Gastroesophageal sphincter (tissue), 4 donors: ENCODE measurements at regions not wholly inside any gene's neighbourhood (a gene's known extent, or its start where the extent isn't known, plus 50 kb on each side); places are given as distances from the start of the nearest gene placed in this dataset.

Experiments
- ATAC-seq: fragments of 150-250 bp; one replicate; pipeline ENCODE4 v1.9.1; 2016; ENCODE audit warnings: mild to moderate bottlenecking, moderate library complexity
- H3K27ac ChIP-seq, 4 donors: fragments of 200-600 bp; sonication (generic) in 3 of 4; 1 replicate in 3 of 4; 2 replicates in 1 of 4; pipeline ENCODE4 v1.5.1; 2016 to 2019
- H3K27me3 ChIP-seq: fragments of 200-600 bp; sonication (generic); one replicate; pipeline ENCODE4 v1.5.1; 2019
- H3K36me3 ChIP-seq, 2 donors: fragments of 200-600 bp; sonication (generic); one replicate each; pipeline ENCODE4 v1.5.1; 2019; ENCODE audit warnings: control low read depth in 1 of 2
- H3K4me1 ChIP-seq, 3 donors: fragments of 200-600 bp; sonication (generic); 1 replicate in 2 of 3; 2 replicates in 1 of 3; pipeline ENCODE4 v1.5.1; 2016 to 2019; ENCODE audit warnings: control low read depth in 2 of 3
- H3K4me3 ChIP-seq, 2 donors: fragments of 200-600 bp; sonication (generic); one replicate each; pipeline ENCODE4 v1.5.1; 2019; ENCODE audit warnings: mild to moderate bottlenecking in 1 of 2, moderate library complexity in 1 of 2
- H3K9me3 ChIP-seq, 3 donors: fragments of 200-600 bp; sonication (generic); one replicate each; pipeline ENCODE4 v1.5.1; 2017 to 2019; ENCODE audit warnings: control low read depth in 2 of 3
- CTCF ChIP-seq, 4 experiments: fragments of 200-600 bp in 2 of 4; fragments of 450-650 bp in 2 of 4; sonication (generic) in 1 of 4; IDR thresholded peaks; one replicate each; pipeline ENCODE4 v1.5.1; 2017 to 2019; ENCODE audit warnings: antibody characterized with exemption in 4 of 4, mild to moderate bottlenecking in 2 of 4, moderate library complexity in 2 of 4
- EP300 ChIP-seq: sonication (generic); formaldehyde crosslinking; IDR thresholded peaks from one replicate; pipeline ENCODE4 v1.6.1; 2017; ENCODE audit warnings: antibody characterized with exemption, mild to moderate bottlenecking
- POLR2A ChIP-seq, 2 donors: fragments of 450-650 bp; IDR thresholded peaks; one replicate each; pipeline ENCODE4 v1.6.1; 2017; ENCODE audit warnings: antibody characterized with exemption in 2 of 2, mild to moderate bottlenecking in 2 of 2, moderate library complexity in 1 of 2
- POLR2AphosphoS5 ChIP-seq: sonication (generic); formaldehyde crosslinking; IDR thresholded peaks from one replicate; pipeline ENCODE4 v1.6.1; 2017; ENCODE audit warnings: antibody characterized with exemption
- WGBS, 2 donors: methylation state at CpG; one replicate each; pipeline ENCODE4 v1.1.5; 2018; ENCODE audit warnings: low coverage in 1 of 2; 5-methylcytosine and 5-hydroxymethylcytosine counted together

- Histone ChIP-seq H3K27ac (no peak overlapping the region), H3K4me3 (no peak overlapping the region), H3K4me1 (no peaks in the 10 kb centered on the region), H3K9me3 (no peaks in the 10 kb centered on the region), H3K36me3 (no peaks in the 10 kb centered on the region), H3K27me3 (no peaks in the 10 kb centered on the region)
- 36 to 67% methylated on average over 5 of the region's 5 CpGs for WGBS, 2 donors
- no peak for ATAC-seq
- TF ChIP-seq CTCF (IDR thresholded peaks at IDR 0.05) (no peak), POLR2AphosphoS5 (no peak), EP300 (no peak), POLR2A (IDR thresholded peaks at IDR 0.05) (no peak)
Observed at GRCh38 chr3:76754247-76754646, 285.7 kb upstream of the ROBO2 start.

GRCh38 chr3:76756577-76756976 is 283.3 kb upstream of the ROBO2 start:
- H3K27ac ChIP-seq = no peak overlapping the region
- TF ChIP-seq POLR2A (IDR thresholded peaks at IDR 0.05) (no peak), EP300 (no peak), POLR2AphosphoS5 (no peak), CTCF (IDR thresholded peaks at IDR 0.05) (no peak)
- H3K4me1 ChIP-seq = no peaks in the 10 kb centered on the region
- no peaks in the 10 kb centered on the region for H3K9me3 ChIP-seq
- no peaks in the 10 kb centered on the region for H3K27me3 ChIP-seq
- no peak overlapping the region for H3K4me3 ChIP-seq
- no peaks in the 10 kb centered on the region for H3K36me3 ChIP-seq
- 91 to 94% methylated on average over 8 of the region's 8 CpGs for WGBS, 2 donors
- no peak for ATAC-seq

- Histone ChIP-seq H3K9me3 (no peaks in the 10 kb centered on the region), H3K4me3 (no peak overlapping the region), H3K4me1 (no peaks in the 10 kb centered on the region), H3K36me3 (no peaks in the 10 kb centered on the region), H3K27me3 (no peaks in the 10 kb centered on the region), H3K27ac (no peak overlapping the region)
- WGBS, 2 donors = 70 to 81% methylated on average over 3 of the region's 3 CpGs
- no peak for ATAC-seq
- TF ChIP-seq POLR2AphosphoS5 (no peak), EP300 (no peak), POLR2A (IDR thresholded peaks at IDR 0.05) (no peak), CTCF (IDR thresholded peaks at IDR 0.05) (no peak)
Observed at GRCh38 chr3:76760336-76760735, 279.6 kb upstream of the ROBO2 start.

GRCh38 chr3:76765511-76765910 is 274.4 kb upstream of the ROBO2 start:
- WGBS, 2 donors = 22 to 37% methylated on average over 4 to 5 of the region's 5 CpGs

More at GRCh38 chr3:76765511-76765910, 274.4 kb upstream of the ROBO2 start:
- Histone ChIP-seq H3K36me3 (no peaks in the 10 kb centered on the region), H3K4me1 (no peaks in the 10 kb centered on the region), H3K9me3 (no peaks in the 10 kb centered on the region), H3K27ac (no peak overlapping the region), H3K4me3 (no peak overlapping the region), H3K27me3 (no peaks in the 10 kb centered on the region)
- TF ChIP-seq CTCF (IDR thresholded peaks at IDR 0.05) (no peak), EP300 (no peak), POLR2AphosphoS5 (no peak), POLR2A (IDR thresholded peaks at IDR 0.05) (no peak)
- no peak for ATAC-seq
